SJCRH30 (cell line): ENCODE measurements at regions not wholly inside any gene's neighbourhood (a gene's known extent, or its start where the extent isn't known, plus 50 kb on each side); places are given as distances from the start of the nearest gene placed in this dataset.

Source experiments
- DNase-seq, 2 experiments: peaks; one replicate each; pipeline ENCODE4 v3.0.0-alpha.2; 2015 to 2020
- H3K27ac ChIP-seq: fragments of 250-450 bp; sonication (Bioruptor Pico); 2 replicates; pipeline ENCODE4 v1.5.1; 2020; ENCODE audit warnings: mild to moderate bottlenecking, moderate library complexity
- H3K27me3 ChIP-seq: fragments of 250-450 bp; sonication (Bioruptor Pico); 2 replicates; pipeline ENCODE4 v1.5.1; 2020; ENCODE audit warnings: mild to moderate bottlenecking, moderate library complexity
- H3K36me3 ChIP-seq: fragments of 250-450 bp; sonication (Bioruptor Pico); 2 replicates; pipeline ENCODE4 v1.5.1; 2020; ENCODE audit warnings: mild to moderate bottlenecking, moderate library complexity
- H3K4me1 ChIP-seq: fragments of 250-450 bp; sonication (Bioruptor Pico); 2 replicates; pipeline ENCODE4 v1.5.1; 2020; ENCODE audit warnings: mild to moderate bottlenecking, moderate library complexity
- H3K4me3 ChIP-seq: fragments of 250-450 bp; sonication (Bioruptor Pico); 2 replicates; pipeline ENCODE4 v1.5.1; 2020; ENCODE audit warnings: mild to moderate bottlenecking, moderate library complexity
- H3K9me3 ChIP-seq: fragments of 250-450 bp; sonication (Bioruptor Pico); replicated peaks from 2 replicates; pipeline ENCODE4 v1.5.1; 2020; ENCODE audit warnings: mild to moderate bottlenecking, moderate library complexity

DNA sequence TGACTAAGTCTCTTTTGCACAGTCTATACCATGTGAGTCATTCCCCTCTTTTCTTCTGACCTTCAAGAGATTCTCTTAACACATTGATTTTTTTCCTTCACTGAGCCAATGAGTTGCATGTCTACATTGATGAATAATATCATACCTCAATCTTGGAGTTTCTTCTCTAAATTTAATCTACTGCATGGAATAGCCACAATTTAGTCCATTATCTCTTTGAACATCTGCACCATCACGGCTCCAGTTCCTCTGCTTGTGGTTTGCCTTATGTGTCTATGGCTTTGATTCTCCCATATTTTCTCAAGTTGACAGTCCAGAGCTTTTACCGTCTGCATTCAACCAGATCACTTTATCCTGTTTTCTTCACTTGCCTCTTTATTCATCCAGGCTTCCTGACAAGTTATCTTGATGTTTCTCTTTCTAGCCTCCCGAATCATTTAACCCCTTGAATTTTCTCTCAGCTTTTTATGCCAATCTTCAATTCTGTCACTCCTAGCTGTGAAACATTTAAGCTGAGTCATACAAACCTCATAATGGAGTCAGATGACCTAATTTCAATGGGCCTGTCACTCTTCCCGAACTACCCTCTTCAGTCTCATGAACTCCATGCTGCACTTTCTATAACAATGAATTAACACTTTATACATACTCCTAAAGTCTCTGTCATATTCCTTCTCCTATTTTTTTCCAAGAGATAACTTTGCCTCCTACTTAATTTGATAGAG, 222.3 kb downstream of the CPE start:
- H3K36me3 ChIP-seq: no peaks in the 10 kb centered on the region
- H3K27ac ChIP-seq: no peak overlapping the region
- H3K9me3 ChIP-seq: no peaks in the 10 kb centered on the region
- no peak for DNase-seq
- no peak overlapping the region for H3K4me3 ChIP-seq
- no peaks in the 10 kb centered on the region for H3K27me3 ChIP-seq
- peaks cover 29% of the 10 kb centered on the region for H3K4me1 ChIP-seq

DNA sequence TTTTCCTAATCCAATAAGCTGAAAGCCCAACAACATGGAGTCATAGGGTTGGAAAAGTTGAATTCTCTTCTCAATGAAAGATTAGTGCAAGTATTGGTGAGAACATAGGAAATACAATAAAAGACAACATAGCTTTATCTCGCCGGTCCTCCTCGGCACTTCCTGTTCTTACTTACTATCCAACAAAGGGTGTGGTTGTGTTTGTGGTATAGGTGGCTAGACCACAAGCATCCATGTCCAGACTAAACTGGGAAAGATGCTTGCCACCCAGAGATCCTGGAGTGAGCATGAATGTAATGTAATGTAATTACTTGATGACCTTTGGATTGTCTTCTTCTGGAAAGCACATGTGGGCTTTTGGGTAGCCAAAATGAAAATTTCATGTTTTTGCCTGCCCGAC, 223.8 kb downstream of the CPE start:
- Histone ChIP-seq H3K9me3 (no peaks in the 10 kb centered on the region), H3K27ac (no peak overlapping the region), H3K4me3 (no peak overlapping the region), H3K4me1 (peaks cover 35% of the 10 kb centered on the region), H3K27me3 (no peaks in the 10 kb centered on the region), H3K36me3 (no peaks in the 10 kb centered on the region)
- peak in 1 of 2 experiments; percentile 5 for DNase-seq

DNA sequence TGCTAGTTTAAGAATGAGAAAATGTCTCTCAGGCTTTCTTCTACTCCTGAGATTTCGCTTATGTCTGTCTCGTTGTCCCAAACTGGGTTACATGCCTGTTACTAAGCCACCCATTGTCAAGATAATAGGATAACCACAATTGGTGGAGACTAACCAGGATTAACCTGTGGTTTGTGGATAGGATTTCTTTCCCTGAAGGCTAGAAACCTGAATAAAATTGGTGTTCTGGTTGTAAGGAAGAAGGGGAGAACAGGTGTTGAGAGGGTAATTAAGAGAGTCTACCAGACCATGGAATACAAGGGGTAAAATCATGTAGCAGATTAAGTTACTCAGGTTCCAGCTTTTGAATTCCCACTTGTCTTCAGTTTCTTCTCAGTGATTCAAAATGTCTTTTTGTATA, 225.4 kb downstream of the CPE start:
- no peaks in the 10 kb centered on the region for H3K36me3 ChIP-seq
- peak; percentile 49 to 91 for DNase-seq
- peak overlapping the region; percentile 44 for H3K27ac ChIP-seq
- peaks cover 35% of the 10 kb centered on the region for H3K4me1 ChIP-seq
- H3K9me3 ChIP-seq: no peaks in the 10 kb centered on the region
- H3K4me3 ChIP-seq: no peak overlapping the region
- no peaks in the 10 kb centered on the region for H3K27me3 ChIP-seq

DNA sequence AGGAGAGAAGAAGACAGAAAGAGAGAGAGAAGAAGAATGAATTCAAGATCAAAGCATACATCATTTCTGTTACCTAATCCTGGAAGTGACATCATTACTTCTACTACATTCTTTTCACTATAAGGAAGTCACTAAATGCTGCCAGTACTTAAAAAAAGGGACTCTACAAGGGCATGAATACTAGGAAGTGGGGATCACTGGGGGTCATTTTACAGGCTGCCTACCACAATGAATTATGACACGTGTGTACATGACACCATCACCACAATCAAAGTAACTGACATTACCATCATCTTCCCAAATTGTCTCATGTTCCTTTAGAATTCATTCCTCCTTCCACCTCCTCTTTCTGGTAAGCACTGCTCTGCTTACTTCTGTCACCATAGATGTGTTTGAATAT, 227.0 kb downstream of the CPE start:
- peaks cover 35% of the 10 kb centered on the region for H3K4me1 ChIP-seq
- no peak for DNase-seq
- H3K36me3 ChIP-seq: no peaks in the 10 kb centered on the region
- no peaks in the 10 kb centered on the region for H3K27me3 ChIP-seq
- H3K9me3 ChIP-seq: no peaks in the 10 kb centered on the region
- no peak overlapping the region for H3K27ac ChIP-seq
- H3K4me3 ChIP-seq: no peak overlapping the region

DNA sequence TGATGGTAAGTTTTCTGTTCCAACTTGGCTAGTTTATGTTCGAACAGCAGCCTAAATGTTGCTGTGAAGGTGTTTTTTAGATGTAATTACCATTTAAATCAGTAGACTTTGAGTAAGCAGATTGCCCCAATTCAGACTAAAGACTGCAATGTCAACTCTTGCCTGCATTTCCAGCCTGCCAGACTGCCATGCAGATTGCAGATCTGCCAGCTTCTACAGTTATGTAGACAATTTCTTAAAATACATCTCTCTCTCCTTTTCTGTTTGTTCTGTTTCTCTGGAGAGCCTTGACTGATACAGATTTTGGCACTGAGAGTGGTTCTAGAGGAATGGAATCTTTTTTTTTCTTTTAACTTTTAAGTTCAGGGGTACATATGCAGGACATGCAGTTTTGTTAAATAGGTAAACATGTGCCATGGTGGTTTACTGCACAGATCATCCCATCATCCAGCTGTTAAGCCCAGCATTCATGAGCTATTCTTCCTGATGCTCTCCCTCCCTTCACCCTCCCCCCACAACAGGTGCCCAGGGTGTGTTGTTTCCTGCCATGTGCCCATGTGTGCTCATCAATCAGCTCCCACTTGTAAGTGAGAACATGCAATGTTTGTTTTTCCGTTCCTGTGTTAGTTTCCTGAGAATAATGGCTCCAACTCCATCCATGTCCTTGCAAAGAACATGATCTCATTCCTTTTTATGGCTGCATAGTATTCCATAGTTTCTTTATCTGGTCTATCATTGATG, 227.8 kb downstream of the CPE start:
- DNase-seq: peak; percentile 83 to 91
- no peak overlapping the region for H3K4me3 ChIP-seq
- peaks cover 35% of the 10 kb centered on the region for H3K4me1 ChIP-seq

DNA sequence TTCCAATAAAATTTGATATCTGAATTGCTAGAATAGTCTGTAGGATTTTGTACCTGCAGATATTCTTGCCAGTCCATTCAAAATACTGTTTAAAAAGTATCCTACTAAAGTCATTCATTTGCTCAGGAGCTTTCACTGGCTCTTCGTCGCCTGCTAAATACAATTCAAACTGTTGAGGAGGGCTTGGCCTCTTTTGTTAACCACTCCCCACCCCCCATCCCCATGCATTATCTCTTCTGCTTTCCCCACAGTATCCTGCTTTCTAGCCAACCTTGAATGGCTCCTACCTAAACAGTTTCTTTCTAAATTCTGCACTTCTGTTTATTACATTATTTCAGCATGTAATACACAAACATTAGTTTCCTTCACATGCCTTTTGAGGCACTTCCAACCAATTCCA, 230.8 kb downstream of the CPE start:
- no peaks in the 10 kb centered on the region for H3K27me3 ChIP-seq
- H3K27ac ChIP-seq: no peak overlapping the region
- H3K36me3 ChIP-seq: no peaks in the 10 kb centered on the region
- H3K4me3 ChIP-seq: no peak overlapping the region
- DNase-seq: no peak
- no peaks in the 10 kb centered on the region for H3K9me3 ChIP-seq
- H3K4me1 ChIP-seq: peaks cover 20% of the 10 kb centered on the region

More for the DNA sequence above, 227.8 kb downstream of the CPE start:
- H3K27me3 ChIP-seq: no peaks in the 10 kb centered on the region
- no peaks in the 10 kb centered on the region for H3K36me3 ChIP-seq
- peak overlapping the region; percentile 37 for H3K27ac ChIP-seq
- H3K9me3 ChIP-seq: no peaks in the 10 kb centered on the region

DNA sequence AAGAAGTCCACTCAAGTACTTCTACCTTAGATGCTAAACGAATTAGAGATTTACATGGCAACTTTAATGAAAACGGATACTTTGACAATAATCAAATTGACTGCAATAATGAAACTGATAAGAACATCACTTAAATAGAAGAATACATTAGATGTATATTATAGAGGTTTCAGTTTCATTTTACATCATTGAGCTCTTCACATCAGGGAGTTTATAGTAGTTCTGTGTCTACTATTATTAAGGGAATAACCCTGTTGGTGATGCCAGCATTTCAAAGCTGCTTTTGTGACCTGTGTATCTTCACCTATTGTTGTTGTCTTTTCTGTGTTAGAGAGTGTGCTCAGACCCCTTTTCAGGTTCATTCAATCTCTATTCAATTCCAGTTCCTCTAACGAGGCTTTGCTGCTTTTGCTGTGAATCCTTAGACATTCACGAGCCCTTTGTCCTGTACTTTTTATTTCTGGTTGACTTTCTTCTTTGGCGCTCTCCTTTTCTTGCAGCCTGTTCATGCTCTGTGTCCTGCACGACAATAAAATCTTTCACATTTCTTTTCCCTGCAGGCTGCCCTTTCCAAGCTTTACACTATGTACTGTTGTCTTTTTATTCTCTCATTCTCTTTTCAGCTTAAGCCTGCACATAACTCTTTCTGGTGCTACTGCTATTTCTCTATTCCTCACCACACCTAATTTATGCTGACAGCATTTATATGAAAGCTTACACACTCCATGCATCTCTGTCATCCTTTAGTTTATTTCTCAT, 232.1 kb downstream of the CPE start:
- no peak overlapping the region for H3K4me3 ChIP-seq

DNA sequence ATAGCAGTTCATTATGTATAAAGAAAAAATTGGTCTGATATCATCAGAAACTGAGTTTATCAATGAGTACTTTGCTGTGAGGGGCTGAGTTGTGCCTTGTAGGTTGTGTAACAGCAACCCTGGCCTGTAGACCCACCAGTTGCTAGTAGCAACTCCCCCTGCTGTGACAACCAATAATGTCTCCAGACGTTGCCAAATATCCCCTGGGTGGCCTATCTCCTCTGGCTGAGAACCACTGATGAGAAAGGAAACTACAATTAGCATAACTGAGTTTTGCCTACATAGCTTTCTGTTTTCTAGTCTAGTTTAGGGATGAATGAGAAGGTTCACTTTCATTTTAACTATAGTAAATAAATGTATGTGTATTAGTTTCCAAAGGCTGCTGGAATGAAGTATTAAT, 234.1 kb downstream of the CPE start:
- H3K27me3 ChIP-seq: no peaks in the 10 kb centered on the region
- no peaks in the 10 kb centered on the region for H3K9me3 ChIP-seq
- no peaks in the 10 kb centered on the region for H3K4me1 ChIP-seq
- no peak overlapping the region for H3K27ac ChIP-seq
- no peak overlapping the region for H3K4me3 ChIP-seq
- peak in 1 of 2 experiments; percentile 12 for DNase-seq
- no peaks in the 10 kb centered on the region for H3K36me3 ChIP-seq

More for the DNA sequence above, 232.1 kb downstream of the CPE start:
- H3K9me3 ChIP-seq: no peaks in the 10 kb centered on the region
- no peaks in the 10 kb centered on the region for H3K27me3 ChIP-seq
- H3K4me1 ChIP-seq: peaks cover 8% of the 10 kb centered on the region
- H3K36me3 ChIP-seq: no peaks in the 10 kb centered on the region
- no peak overlapping the region for H3K27ac ChIP-seq
- no peak for DNase-seq

DNA sequence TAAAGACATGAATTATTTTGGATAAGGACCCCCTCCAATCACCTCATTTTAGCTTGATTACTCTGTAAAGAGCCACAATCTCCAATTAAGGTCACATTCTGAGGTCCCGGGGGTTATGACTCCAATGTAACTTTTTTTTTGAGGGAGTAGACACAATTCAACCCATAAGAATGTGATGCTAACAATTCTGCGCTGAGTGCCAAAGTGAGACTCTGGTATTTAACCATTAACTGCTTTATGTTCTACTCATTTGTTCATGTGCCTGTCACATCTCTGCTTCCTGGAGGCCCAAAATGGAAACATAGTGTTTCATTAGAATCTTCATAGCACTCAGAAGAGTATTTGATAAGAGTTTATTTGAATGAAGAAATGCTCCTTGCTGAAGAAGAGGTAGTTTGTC, 234.8 kb downstream of the CPE start:
- H3K4me3 ChIP-seq: no peak overlapping the region
- no peaks in the 10 kb centered on the region for H3K36me3 ChIP-seq

DNA sequence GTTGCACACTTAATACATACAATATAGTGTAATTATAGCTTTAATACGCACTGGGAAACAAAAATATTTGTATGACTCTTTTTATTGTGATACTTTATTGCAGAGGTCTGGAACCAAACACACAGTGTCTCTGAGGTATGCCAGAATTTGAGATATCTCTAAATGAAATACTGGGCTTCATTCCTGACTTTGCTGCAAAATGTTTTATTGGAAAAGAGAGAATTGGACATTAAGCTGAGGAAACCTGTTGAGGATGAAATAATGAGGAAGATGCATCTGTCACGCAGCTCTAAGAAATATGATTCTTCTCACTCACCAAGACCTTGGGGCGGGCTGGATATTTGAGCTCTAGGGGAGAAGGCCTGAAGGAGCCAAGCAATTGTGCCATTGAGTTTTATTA, 242.1 kb downstream of the CPE start:
- no peak for DNase-seq
- Histone ChIP-seq H3K27ac (no peak overlapping the region), H3K4me1 (no peaks in the 10 kb centered on the region), H3K9me3 (no peaks in the 10 kb centered on the region), H3K27me3 (no peaks in the 10 kb centered on the region), H3K36me3 (no peaks in the 10 kb centered on the region), H3K4me3 (no peak overlapping the region)

More for the DNA sequence above, 234.8 kb downstream of the CPE start:
- Histone ChIP-seq H3K27ac (no peak overlapping the region), H3K9me3 (no peaks in the 10 kb centered on the region), H3K4me1 (no peaks in the 10 kb centered on the region), H3K27me3 (no peaks in the 10 kb centered on the region)
- DNase-seq: no peak

DNA sequence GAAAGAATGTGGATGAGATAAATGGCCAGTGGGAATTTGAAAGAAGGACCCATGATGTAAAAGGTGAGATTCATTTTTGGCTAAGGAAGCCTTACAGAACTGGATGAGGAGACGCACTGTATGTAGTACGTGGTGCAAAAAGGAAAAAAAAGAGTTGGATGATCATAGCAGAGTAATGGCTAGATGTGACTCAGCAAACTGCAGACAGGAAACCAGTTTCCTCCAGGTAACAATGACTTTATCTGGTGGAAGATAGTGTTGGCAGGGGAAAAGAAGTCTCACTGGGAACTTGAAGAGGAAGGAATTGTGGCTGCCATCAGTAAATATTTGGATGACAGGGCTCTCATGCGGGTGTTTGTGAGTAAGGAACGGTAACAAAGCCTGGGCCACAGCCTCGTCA, 243.2 kb downstream of the CPE start:
- H3K36me3 ChIP-seq: no peaks in the 10 kb centered on the region
- no peaks in the 10 kb centered on the region for H3K9me3 ChIP-seq
- H3K4me3 ChIP-seq: no peak overlapping the region
- no peak for DNase-seq
- H3K4me1 ChIP-seq: no peaks in the 10 kb centered on the region
- H3K27ac ChIP-seq: no peak overlapping the region
- no peaks in the 10 kb centered on the region for H3K27me3 ChIP-seq

DNA sequence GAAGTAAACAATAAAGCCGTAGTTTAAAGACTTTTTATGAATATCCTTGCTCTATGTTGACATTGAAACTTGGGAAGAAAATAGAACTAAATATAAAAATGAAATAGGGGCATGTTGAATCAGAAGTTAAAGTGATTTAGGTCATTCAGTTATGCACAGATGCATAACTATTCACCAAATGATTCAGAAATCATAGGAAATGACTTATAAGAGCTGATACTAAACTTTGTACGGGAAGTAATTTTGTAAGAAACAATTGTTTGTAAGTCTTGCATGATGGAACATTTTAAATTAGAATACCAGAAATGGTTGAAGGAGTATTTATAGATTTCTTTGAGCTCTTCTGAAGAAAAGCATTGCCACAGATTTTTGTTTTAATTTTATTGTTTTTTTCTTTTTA, 246.5 kb downstream of the CPE start:
- Histone ChIP-seq H3K9me3 (no peaks in the 10 kb centered on the region), H3K4me3 (no peak overlapping the region), H3K27ac (no peak overlapping the region), H3K36me3 (no peaks in the 10 kb centered on the region), H3K27me3 (no peaks in the 10 kb centered on the region), H3K4me1 (no peaks in the 10 kb centered on the region)
- no peak for DNase-seq

DNA sequence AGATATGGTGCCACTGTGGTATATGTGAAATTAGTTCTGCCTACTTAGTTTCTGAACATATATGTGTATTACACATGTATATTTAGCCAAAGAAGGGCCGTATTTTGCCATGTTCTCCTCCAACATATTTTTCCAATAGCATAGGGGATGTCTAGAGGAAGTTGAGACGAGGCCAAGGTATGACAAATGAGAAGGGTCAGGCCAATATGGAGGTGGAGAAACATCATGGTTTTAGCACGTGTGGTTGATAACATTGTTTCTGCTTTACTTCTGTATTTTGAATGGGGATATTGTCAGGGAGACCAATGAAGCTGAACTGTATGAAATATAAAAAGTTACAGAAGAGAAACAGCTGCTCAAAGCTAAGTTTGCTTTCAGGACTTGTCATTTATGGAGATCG, 246.7 kb upstream of the TLL1 start:
- no peak overlapping the region for H3K27ac ChIP-seq
- H3K27me3 ChIP-seq: no peaks in the 10 kb centered on the region
- no peak overlapping the region for H3K4me3 ChIP-seq
- DNase-seq: no peak
- H3K4me1 ChIP-seq: peaks cover 7% of the 10 kb centered on the region
- H3K36me3 ChIP-seq: no peaks in the 10 kb centered on the region
- H3K9me3 ChIP-seq: no peaks in the 10 kb centered on the region

DNA sequence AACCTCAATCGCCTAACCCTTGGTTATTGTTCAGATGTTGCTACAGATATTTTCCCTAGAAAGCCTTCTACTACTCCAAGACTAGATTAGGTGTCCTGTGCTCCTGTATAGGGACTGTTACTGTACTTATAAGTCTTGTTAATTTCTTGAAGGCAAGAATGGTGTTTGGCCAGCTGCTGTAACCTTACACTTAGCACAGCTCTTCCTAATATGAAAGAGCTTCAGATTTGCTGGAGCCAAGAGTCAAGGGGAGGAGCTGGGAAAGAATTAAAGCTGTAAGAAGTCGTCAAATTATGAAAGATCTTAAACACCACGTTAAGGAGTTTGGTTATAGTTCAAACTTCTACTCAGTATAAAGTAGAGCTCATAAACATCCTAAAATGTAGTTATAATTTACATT, 245.9 kb upstream of the TLL1 start:
- DNase-seq: peak in 1 of 2 experiments; percentile 37

DNA sequence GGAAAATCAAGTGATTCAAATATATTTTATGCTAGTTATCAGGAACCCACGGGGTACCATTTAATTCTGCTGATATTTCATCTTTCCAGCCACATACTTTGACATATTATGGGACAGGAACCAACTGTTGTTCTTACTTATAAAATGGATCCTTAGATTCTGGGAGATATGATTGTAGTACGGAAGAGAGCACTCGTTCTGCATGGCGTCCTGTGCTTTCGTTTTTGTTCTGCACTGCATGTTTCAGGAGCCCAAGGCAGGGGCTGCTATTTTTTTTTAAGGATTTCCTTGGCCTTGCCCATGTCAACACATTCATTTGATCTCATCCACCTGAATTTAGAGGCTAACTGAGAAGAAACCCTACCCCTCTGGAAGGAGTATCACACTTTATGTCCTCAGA, 245.5 kb upstream of the TLL1 start:
- peaks cover 19% of the 10 kb centered on the region for H3K4me1 ChIP-seq
- no peaks in the 10 kb centered on the region for H3K27me3 ChIP-seq
- no peaks in the 10 kb centered on the region for H3K9me3 ChIP-seq
- DNase-seq: no peak
- no peak overlapping the region for H3K27ac ChIP-seq
- H3K4me3 ChIP-seq: no peak overlapping the region
- no peaks in the 10 kb centered on the region for H3K36me3 ChIP-seq

More for the DNA sequence above, 245.9 kb upstream of the TLL1 start:
- Histone ChIP-seq H3K4me1 (peaks cover 15% of the 10 kb centered on the region), H3K27ac (no peak overlapping the region), H3K4me3 (no peak overlapping the region), H3K9me3 (no peaks in the 10 kb centered on the region), H3K36me3 (no peaks in the 10 kb centered on the region), H3K27me3 (no peaks in the 10 kb centered on the region)
